Inflammatory macrophage treated with lipopolysaccharide for 1 hour (primary cell): ENCODE measurements at regions not wholly inside any gene's neighbourhood (a gene's known extent, or its start where the extent isn't known, plus 50 kb on each side); places are given as distances from the start of the nearest gene placed in this dataset.
A peak's percentile ranks its signal among the peaks of the same experiment; 100 is the strongest.

Experiments used
- DNase-seq, 2 donors: peaks; one replicate each; pipeline ENCODE4 v3.0.0-alpha.2; 2020 to 2022

DNA sequence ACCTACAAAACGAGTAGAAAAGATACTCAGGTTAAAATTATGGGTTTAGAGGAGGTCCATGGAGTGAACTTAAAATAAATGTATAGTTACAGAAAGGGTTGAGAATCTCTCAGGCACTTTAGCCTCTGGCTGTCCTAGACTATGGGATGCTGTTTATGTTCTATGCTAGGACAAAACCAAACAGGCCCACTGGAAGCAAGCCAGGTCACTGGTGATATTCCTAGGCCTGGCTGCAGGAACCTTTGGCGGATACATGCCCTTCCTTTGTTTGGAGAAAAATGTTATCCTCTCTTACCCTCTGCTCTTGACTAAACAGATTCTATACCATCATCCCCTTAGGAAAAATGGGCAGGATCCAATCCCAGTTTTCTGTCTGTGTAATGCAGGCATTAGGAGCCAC lies 90.7 kb upstream of the DUSP10 start:
- no peak for DNase-seq

GRCh38 chr1:221832151-221832550 lies 90.3 kb upstream of the DUSP10 start:
- DNase-seq: no peak

DNA sequence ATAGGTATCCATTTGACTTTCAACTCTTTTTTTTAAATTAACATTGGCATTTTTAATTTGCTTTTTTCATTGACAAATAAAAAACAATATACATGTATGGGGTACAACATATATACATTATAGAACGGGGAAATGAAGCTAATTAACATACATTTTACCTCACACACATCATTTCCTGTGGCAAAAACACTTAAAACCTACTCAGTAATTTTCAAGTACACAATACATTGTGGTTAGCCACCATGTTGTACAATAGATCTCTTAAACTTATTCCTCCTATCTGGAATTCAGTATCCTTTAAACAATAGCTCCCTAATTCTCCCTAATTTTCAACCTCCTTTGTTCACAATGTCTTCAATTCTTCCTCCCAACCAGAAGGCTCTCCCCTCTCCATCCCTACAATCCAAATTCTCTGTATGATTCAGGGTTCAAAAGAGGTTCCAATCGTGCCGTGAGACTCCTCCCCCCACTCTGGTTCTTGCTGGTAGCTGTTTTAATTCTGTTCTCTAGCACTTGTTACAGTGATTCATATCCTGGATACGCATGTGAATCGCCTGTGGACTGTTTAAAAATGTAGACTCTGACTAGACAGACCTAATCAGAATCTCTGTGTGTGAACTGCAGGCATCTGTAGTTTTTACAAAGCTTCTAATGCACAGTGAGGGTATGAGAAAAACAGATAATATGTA lies 87.6 kb upstream of the DUSP10 start:
- no peak for DNase-seq

DNA sequence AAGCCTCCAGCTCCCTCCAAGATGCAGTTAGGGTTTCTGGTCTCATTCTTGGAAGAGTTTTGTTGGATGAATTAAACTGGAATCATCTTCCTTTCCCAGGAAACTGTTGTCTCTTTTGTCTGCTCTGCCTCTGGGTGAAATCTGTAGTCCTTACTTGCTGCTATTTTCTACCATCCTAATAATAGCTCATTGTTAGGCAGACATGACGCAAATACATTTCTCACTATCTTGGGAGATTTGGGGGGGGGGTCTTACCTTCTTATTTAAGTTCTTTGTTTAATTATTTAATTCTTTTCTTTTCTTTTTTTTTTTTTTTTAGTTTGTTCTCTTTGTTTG lies 85.4 kb upstream of the DUSP10 start:
- DNase-seq: no peak

DNA sequence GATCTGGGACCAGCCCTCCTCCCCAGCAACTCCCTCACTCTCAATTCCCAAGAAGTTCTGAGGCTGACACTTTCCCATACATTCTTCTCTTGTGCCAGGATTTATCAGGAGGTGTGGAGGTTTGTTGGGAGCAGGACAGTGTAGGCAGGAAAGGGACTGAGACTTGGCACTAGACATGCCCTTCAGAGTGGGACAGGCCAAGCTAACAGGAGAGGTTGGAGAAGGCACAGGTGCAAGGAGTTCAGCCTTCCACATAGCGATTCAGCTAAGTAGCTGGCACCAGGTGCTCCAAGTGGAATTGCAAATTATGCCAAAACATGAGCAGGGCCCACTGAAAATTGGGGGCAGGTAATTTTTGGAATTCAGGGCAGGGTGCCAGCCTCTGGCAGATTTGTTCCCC lies 83.0 kb upstream of the DUSP10 start:
- no peak for DNase-seq

DNA sequence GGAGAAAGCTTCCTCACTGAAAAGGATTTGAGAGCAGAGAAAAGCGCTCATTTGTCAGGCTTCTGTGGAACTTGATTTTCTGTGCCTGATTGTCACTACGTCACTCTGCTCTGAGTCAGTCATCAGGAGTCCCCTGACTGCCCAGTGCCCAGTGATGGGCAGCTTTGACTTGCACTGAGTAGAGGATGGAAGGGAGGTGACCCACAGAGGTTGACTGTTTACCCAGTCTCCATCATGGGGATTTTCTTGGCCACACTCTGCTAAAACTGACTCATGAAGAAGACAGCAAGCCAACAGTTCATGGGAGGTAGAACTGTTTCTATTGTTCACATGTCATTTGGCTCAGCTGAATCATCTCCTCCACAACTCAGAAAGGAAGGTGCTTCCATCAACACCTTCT lies 82.1 kb upstream of the DUSP10 start:
- no peak for DNase-seq

- DNase-seq: no peak
Observed at GRCh38 chr1:221823561-221823960, 81.7 kb upstream of the DUSP10 start.

DNA sequence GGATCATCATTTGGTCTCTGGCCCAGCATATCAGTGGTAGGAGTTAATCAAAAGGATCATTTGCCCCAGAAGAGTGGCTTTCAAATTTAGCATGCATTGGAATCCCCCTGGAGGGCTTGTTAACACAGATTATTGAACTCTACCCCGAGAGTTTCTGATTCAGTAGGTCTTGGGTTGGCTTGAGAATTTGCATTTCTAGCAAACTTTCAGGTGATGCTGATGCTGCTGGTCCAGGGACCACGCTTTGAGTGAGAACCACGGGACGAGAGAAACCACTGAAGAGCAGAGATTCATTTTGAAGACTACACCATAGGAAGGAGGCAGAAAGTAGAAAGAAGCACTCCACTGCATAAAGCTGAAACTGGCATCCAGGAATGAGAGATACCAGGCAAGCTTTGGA lies 81.3 kb upstream of the DUSP10 start:
- no peak for DNase-seq

- no peak for DNase-seq
Observed at GRCh38 chr1:221822591-221822990, 80.7 kb upstream of the DUSP10 start.

- no peak for DNase-seq
Observed at GRCh38 chr1:221816899-221817298, 75.0 kb upstream of the DUSP10 start.

DNA sequence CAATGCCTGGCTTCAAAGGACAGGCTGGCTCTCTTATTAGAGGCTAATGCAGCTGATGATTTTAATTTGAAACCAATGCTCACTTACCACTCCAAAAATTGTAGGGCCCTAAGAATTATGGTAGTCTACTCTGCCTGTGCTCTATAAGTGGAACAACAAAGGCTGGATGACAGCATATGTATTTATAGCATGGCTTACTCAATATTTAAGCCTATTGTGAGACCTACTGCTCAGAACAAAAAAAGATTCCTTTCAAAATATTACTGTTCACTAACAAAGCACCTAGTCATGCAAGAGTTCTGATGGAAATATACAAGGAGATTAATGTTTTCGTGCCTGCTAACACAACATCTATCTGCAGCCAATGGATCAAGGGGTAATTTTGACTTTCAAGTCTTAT lies 73.8 kb upstream of the DUSP10 start:
- DNase-seq: no peak

DNA sequence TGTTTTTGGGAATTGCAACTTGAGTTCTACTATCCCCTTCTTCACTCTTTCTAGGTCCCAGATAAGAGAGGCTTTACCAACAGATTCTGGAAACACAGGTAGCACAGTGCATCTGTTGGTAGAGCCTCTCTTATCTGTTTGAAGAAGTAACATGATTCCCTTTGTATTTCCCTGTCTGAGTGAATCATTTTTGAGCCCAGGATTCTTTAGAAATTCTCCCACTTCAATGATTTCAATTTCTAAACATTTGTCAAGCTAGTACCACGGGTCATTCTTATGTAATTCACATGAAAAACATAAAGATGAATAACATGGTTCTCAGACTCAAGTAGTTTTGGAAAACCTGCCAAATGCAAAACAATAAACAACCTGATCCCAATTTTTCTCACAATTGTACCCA lies 72.0 kb upstream of the DUSP10 start:
- DNase-seq: no peak

DNA sequence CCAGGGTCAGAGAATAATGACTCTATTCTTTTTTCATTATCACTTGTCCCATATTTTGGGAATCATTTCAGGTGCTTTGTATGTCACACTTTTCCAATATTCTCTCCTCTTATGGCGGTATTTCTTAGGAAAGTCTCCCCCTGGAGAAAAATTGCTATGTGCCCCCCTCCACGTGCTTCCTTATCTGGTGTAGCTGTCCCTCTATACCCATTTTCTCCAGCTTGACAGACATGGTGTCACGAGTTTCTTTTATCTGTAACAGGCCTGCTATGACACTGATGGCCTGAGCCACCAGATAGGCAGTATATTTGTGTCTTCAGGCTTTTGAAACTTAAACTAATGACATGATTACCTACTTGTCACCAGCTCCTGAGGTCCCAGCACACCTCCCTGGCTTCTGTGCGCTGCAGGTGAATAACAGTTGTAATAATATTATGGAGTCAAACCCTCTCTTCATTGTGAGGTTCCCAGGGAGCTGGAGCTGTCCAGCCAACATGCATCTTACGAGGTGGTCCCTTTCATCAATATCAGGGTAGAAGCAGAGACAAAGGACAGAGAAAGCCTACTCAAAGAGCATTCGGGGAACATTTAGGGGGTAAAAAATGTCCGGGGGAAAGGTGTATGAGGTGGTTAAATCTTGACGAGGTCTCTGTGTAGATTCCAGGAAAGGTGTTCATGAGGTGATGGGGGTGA lies 71.2 kb upstream of the DUSP10 start:
- DNase-seq: no peak

DNA sequence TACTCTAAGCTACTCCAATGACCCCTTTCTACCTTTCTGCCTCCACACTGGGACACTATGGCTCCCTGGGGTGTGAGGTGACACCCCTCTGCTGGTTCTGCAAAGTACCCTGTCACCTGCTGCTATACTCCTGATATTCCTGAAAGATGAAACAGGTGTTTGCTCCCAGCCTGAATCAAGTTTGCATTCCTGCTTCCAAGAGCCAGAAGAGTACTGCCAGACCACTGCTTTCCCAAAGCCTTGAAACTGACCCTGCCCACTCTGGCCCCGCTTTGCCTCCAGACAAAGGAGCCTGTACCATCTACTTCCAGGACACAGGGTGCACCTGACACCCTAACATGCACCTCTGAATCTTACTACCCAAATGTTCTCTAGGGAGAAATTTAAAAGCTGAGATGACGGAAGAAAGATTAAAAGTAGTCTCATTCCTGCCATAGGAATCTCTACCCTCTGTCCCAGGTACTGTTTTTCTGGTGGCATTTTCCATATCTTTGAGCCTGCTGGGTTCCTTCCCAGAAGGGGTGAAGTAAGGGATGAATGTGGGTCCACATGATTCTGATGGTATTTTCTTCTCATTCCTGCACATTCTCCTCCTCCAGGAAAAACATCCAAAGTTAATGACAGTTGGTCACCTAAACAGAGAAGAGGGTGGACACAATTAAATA lies 70.3 kb upstream of the DUSP10 start:
- no peak for DNase-seq

DNA sequence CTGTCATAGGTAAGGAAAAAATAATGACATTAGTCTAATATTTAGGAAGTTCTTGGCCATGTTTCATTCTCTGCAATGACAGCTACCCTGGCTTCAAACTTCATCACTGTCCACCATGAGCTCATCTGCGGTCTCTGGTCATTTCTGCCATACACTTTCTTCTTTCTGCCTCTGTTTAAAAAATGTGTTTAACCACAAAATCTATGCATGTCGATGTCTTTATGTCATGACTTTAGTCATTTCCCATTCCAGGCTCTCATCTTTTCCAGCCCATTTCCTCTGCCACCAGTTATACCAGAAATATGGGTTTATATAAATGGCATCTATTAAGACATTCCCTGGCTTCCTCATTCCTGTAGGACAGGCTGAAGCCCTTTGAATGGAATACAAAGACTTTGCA lies 68.5 kb upstream of the DUSP10 start:
- DNase-seq: no peak

- DNase-seq: peak; percentile 46 to 53
Observed at GRCh38 chr1:221809091-221810029, 67.5 kb upstream of the DUSP10 start.

DNA sequence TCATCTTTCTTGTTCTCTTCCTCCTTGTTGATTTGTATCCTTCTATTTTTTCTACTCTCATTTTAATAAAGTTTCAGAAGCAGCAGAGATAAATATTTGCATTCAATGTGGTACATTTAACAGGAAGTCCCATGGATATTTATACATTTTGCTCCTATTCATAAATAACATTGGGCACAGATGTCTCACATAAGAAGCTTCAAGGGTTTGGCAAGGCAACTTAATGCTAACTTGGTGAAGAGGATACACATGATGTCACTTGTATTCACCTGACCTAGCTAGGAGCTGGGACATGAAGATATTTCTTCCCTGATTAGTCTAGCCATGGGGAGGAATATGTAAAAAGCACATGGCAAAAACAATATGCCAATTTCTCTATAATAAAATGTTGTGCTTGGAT lies 65.1 kb upstream of the DUSP10 start:
- no peak for DNase-seq

GRCh38 chr1:221806236-221806635 lies 64.3 kb upstream of the DUSP10 start:
- DNase-seq: no peak

GRCh38 chr1:221805121-221805520 lies 63.2 kb upstream of the DUSP10 start:
- peak; percentile 52 to 54 for DNase-seq

DNA sequence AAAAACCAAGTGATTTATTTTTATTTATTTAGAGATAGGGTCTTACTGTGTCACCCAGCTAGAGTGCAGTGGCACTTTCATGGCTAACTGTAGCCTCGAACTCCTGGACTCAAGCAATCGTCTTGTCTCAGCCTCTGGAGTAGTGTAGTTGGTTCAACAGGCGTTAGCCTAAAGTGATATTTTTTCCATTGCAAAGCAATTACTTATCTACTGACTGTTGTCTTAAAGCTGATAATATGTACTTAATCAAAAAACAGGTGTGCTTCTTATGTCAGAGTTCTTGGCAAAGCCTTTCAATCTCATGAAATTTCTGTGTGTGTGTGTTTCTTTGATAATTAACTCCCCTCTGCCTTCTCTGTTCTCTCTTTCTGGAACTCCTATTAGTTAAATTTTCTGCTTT lies 62.4 kb upstream of the DUSP10 start:
- no peak for DNase-seq

GRCh38 chr1:221801773-221802516 lies 60.1 kb upstream of the DUSP10 start:
- no peak for DNase-seq

DNA sequence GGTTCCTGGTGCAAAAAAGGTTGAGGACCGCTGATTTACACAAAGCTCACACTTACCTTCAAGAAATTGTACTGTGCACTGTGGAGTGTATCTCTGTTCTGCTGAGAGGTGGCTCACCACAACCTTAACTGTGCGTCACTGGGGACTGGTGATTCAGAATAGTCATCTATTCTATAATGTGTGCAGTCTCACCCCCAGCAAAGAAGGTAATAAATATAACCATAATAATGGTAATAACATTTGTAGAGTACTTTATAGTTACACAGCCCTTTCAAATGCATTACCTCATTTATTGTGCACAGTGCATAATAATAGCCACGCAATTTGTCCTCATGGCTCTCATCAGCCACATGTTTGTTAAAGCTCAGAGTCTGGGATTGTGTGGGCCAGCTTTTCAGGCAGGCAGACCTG lies 59.4 kb upstream of the DUSP10 start:
- DNase-seq: no peak

DNA sequence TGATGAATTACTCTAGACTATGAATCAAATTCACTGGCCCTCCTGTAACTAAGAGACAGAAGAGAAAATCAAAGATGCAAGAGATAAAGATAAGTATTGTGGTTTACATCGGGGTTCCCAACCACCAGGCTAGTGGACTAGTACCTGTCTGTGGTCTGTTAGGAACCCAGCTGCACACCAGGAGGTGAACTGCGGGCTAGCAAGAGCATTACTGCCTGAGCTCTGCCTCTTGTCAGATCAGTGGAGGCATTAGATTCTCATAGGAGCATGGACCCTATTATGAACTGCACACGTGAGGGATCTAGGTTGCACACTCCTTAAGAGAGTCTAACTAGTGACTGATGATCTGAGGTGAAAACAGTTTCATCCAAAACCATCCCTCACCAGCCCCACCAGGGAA lies 58.9 kb upstream of the DUSP10 start:
- DNase-seq: no peak
